Bronchial epithelial cell (primary cell): ENCODE measurements at regions not wholly inside any gene's neighbourhood (a gene's known extent, or its start where the extent isn't known, plus 50 kb on each side); places are given as distances from the start of the nearest gene placed in this dataset.
A peak's percentile ranks its signal among the peaks of the same experiment; 100 is the strongest.
"Not testable (repeated sequence)": the region's sequence is repeated elsewhere in the genome, so short reads cannot be mapped to it uniquely, and the experiment has no call there.

Experiments used
- DNase-seq: peaks from one replicate; pipeline ENCODE4 v3.0.0-alpha.2; 2010; ENCODE audit warnings: low read depth
- FAIRE-seq: peaks from 2 replicates; lab custom pipeline; 2011; peaks lifted over from hg19 to GRCh38; lab: Jason Lieb, UNC
- H3K27me3 ChIP-seq: 2 replicates; pipeline ENCODE4 v1.5.1; 2011; ENCODE audit warnings: low read length; ENCODE audit not compliant: control insufficient read depth, insufficient read depth
- H3K36me3 ChIP-seq: 2 replicates; pipeline ENCODE4 v1.5.1; 2011; ENCODE audit warnings: low read length; ENCODE audit not compliant: control insufficient read depth, insufficient read depth
- H3K4me3 ChIP-seq: 2 replicates; pipeline ENCODE4 v1.5.1; 2011; ENCODE audit warnings: mild to moderate bottlenecking, low read depth, low read length, control low read depth
- CTCF ChIP-seq: IDR thresholded peaks from 2 replicates; pipeline ENCODE4 v1.5.1; 2011; ENCODE audit warnings: mild to moderate bottlenecking, moderate library complexity, low read length, control low read depth, inconsistent platforms; ENCODE audit not compliant: insufficient read depth, severe bottlenecking

GRCh38 chr1:234893359-234893724 lies 235.3 kb downstream of the TOMM20 start:
- no peak for DNase-seq
- TF ChIP-seq CTCF: no peak
- H3K4me3 ChIP-seq: no peak overlapping the region
- H3K27me3 ChIP-seq: no peaks in the 10 kb centered on the region
- H3K36me3 ChIP-seq: no peaks in the 10 kb centered on the region
- FAIRE-seq: no peak

- Histone ChIP-seq H3K36me3 (no peaks in the 10 kb centered on the region), H3K27me3 (no peaks in the 10 kb centered on the region), H3K4me3 (no peak overlapping the region)
- TF ChIP-seq CTCF: no peak
- no peak for FAIRE-seq
- no peak for DNase-seq
These were observed 236.0 kb downstream of the TOMM20 start for GRCh38 chr1:234892642-234893041.

GRCh38 chr1:234891427-234891826 lies 237.2 kb downstream of the TOMM20 start:
- DNase-seq (peak; percentile 22), FAIRE-seq (no peak)
- no peak for TF ChIP-seq CTCF
- no peaks in the 10 kb centered on the region for H3K36me3 ChIP-seq
- H3K4me3 ChIP-seq: no peak overlapping the region
- H3K27me3 ChIP-seq: no peaks in the 10 kb centered on the region

- DNase-seq: peak; percentile 49
- TF ChIP-seq CTCF: no peak
- Histone ChIP-seq H3K36me3 (no peaks in the 10 kb centered on the region), H3K27me3 (no peaks in the 10 kb centered on the region), H3K4me3 (no peak overlapping the region)
- no peak for FAIRE-seq
These were observed 239.0 kb downstream of the TOMM20 start for GRCh38 chr1:234889643-234890042.

- not testable (repeated sequence) for DNase-seq, H3K36me3 ChIP-seq, FAIRE-seq, H3K4me3 ChIP-seq, H3K27me3 ChIP-seq
These were observed 240.4 kb downstream of the TOMM20 start for GRCh38 chr1:234888247-234888646.

- TF ChIP-seq CTCF: no peak
- Histone ChIP-seq H3K27me3 (no peaks in the 10 kb centered on the region), H3K36me3 (no peaks in the 10 kb centered on the region), H3K4me3 (no peak overlapping the region)
- FAIRE-seq (no peak), DNase-seq (peak; percentile 30)
These were observed 241.4 kb downstream of the TOMM20 start for GRCh38 chr1:234887016-234887900.
